GM21526 (cell line): ENCODE measurements at regions not wholly inside any gene's neighbourhood (a gene's known extent, or its start where the extent isn't known, plus 50 kb on each side); places are given as distances from the start of the nearest gene placed in this dataset.
"Not testable (repeated sequence)": the region's sequence is repeated elsewhere in the genome, so short reads cannot be mapped to it uniquely, and the experiment has no call there.

ENCODE experiments used
- ATAC-seq: cut with Tn5 transposase; IDR thresholded peaks from one replicate; pipeline ENCODE4 v1.9.1; 2021; ENCODE audit warnings: moderate library complexity; ENCODE audit not compliant: unreplicated experiment, low FRiP score

GRCh38 chr16:63171545-63171944 is 1135.3 kb upstream of the CDH8 start:
- no peak for ATAC-seq

DNA sequence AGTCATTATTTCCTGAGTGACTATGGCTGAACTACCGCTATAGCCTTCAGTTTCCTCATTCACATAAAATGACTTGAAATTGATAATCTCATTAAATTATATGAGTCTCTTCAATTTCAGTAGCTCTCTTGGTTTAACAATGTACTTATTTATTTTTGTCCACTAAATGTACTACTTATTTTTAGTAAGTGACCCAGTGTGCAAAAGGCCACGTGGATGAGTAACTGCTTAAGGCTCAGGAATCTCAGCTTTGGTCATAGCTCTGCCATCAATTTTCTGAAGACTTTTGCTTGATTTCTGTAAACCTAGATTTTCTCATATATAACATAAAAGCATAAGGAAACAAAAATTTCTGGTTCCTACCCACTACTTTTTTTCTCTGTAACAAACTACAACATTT is 1132.9 kb upstream of the CDH8 start:
- ATAC-seq = no peak

DNA sequence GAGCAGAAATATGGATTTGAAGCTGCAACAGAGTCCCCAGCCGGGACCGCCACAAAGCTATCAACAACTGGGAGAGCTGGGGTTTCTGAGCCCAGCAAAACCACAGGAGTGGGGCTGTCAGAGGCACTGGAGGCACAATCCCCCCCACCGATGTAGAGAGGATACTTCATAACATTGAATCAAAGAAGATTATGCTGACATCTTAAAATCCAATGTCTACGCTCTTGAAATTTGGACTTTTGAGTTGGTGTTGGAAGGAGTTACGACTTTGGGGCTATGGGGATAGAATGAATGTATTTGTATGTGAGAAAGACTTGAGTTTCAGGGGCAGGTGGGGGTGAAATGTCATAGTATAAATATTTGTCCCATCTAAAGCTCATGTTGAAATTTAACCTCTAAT is 1121.6 kb upstream of the CDH8 start:
- no peak for ATAC-seq

GRCh38 chr16:63146251-63146650 is 1110.0 kb upstream of the CDH8 start:
- ATAC-seq = no peak

DNA sequence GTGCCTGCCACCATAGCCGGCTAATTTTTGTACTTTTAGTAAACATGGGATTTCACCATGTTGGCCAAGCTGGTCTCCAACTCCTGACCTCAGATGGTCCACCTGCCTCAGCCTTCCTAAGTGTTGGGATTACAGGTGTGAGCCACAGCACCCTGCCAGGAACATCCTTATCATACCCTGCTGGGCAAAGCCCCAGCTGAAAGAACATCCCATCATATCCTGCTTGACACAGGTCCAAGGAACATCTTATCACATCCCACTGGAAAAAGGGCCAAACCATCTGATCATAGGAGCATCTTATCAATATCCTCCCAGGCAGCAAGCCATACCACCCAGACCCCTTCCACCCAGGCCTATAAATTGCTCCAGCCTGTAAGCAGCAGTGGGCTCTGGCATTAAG is 1109.2 kb upstream of the CDH8 start:
- ATAC-seq = no peak

- no peak for ATAC-seq
These were observed 1098.8 kb upstream of the CDH8 start for GRCh38 chr16:63135069-63135468.

DNA sequence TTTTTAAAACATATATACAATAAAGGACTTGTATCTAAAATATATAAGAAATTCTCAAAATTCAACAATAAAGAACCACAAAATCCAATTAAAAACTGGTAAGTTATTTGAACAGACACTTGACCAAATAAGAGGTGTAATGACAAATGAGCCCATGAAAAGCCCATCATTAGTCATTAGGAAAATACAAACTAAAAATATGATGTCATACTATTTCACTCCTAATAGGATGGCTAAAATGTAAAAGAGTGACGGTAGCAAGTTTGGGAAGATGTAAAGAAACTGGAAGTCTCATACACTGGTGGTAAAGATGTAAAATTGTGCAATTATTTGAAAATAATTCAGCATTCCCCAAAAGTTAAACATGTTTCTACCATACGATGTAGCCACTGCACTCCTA is 1095.3 kb upstream of the CDH8 start:
- ATAC-seq = no peak

GRCh38 chr16:63130942-63131341 is 1094.7 kb upstream of the CDH8 start:
- ATAC-seq = no peak

- ATAC-seq = no peak
These were observed 1093.3 kb upstream of the CDH8 start for GRCh38 chr16:63129411-63130125.

DNA sequence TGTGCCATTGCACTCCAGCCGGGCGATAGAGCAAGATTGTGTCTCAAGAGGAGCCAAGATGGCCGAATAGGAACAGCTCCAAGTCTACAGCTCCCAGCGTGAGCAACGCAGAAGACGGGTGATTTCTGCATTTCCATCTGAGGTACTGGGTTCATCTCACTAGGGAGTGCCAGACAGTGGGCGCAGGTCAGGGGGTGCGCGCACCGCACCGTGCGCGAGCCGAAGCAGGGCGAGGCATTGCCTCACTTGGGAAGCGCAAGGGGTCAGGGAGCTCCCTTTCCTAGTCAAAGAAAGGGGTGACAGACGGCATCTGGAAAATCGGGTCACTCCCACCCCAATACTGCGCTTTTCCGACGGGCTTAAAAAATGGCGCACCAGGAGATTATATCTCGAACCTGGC is 1083.7 kb upstream of the CDH8 start:
- not testable (repeated sequence) for ATAC-seq

DNA sequence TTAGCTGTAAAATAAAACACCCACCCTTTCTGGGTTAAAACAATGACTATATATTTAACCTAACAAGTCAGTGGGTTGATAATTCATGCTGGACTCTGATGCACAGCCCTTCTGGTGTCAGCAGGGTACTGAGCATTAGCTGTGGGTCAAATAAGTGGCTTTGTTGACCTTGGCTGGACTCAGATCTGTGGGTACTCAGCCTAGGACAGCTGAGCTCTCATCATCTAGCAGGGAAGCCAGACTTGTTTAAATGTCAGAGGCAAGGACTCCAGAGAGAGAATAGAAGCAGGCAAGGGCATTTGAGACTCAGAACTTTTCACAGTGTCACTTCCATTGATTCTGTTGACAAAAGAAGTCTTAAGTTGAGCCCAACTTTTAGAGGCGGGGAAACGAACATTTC is 1063.8 kb upstream of the CDH8 start:
- ATAC-seq = no peak

DNA sequence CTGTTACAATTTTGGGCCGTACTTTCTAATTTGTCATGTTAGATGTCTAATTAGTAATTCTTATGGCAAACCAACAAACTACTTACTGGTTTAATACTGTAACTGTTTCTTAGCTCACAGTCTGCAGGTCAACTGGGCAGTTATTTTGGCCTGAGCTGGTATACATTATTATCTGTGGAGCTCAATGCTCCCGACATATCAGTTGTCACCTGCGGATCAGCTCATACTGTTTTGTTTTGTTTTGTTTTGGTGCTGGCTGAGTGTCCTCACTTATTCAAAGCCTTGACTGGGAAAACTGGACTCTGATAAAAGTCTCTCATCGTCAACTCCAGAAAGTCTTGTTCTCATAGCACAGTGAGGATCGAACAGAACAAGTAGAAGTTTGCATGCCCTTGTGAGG is 1060.6 kb upstream of the CDH8 start:
- no peak for ATAC-seq

DNA sequence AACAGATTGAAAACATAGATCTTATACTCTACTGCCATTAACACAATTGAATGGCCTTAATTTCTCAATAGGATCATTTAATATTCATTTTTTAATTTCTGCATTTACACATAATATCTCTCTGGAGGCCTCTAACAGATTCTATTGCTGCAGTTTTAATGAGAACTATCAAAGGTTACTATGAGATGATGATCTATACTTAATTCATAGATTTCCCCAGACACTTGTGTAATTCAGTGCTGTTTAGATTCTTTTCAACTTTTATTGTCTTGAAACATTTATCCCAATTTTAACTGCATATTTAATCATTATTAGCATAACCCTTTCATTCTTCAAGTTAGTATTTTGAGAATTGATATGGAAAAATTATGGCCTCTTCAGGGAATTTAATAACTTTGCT is 1056.5 kb upstream of the CDH8 start:
- ATAC-seq = no peak

GRCh38 chr16:63082101-63082500 is 1045.9 kb upstream of the CDH8 start:
- ATAC-seq = no peak

- no peak for ATAC-seq
These were observed 1044.5 kb upstream of the CDH8 start for GRCh38 chr16:63080746-63081145.

- no peak for ATAC-seq
These were observed 1032.8 kb upstream of the CDH8 start for GRCh38 chr16:63069047-63069446.

DNA sequence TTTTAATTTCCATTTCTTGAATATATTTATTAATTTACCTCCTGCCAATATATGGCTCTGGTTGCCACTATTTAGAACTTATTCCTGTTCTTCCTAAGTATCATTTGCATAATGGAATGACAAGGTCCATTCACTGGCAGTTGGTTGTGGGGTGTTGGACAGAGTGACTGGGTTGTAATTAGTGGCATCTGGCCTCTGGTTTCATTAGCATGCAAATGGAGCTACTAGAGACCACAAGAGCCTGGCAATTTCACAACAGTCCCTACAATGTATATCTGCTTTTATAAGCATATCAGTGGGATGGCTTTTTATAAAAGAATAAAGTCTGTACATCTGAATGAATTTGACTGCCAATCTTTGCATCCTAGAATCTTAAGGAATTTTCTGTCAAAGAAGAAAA is 1030.9 kb upstream of the CDH8 start:
- ATAC-seq = no peak

GRCh38 chr16:63066552-63066951 is 1030.3 kb upstream of the CDH8 start:
- ATAC-seq = no peak

DNA sequence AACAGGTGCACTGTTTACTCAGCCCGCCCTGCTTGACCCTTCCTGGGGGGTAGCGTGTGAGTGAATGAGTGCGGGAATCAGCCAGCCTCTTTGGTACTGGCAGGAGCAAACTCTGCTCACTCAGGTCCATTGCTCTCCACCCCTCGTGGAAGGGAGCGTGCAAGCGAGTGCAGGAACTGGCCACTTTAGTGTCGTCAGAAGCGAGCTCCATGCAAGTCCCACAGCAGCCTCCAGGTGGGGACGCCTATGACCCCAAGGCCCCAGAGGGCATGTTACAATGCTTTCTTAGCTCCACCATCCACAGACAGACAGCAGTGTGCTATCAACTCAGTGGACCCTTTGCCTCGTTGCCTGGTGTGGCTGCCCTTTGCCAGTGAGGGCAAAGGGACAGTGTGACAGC is 1025.1 kb upstream of the CDH8 start:
- ATAC-seq = no peak

DNA sequence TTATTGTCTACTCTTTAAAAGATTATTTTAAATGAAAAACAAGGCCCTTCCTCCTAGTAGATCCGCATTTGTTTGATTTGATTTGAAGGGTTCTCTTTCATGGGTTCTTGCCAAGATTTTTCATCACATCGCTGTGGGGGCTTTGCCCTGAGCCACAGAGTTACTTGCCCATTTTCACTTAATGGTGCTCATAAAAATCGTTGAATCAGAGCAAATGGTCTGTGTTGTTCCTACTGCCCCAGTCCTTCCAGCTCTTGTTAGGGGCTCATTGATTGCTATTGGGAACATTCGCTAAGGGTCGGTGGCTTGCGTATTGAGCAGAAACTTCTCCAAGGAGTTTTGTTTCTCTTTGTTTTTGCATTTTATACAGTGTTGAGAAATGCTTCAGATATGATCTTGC is 1023.4 kb upstream of the CDH8 start:
- no peak for ATAC-seq

DNA sequence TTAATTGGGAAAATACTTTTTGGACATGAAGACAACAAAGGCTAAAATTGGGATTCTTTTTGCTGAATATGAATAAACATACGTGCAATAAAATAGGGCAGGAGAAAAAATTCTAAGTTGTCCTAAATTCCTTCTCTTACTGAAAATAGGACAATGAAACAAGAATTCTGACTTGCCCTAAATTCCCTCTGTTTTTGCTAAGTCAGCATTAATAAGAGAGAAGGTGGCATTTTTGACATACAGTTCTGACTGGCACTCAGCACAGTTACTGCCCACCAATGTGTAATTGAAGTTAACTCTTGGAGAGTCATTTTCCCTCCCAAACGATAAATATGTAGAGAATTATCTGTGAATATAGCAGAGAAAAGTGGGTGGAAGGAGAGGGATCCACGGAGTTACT is 1021.1 kb upstream of the CDH8 start:
- ATAC-seq = no peak

GRCh38 chr16:63050391-63050790 is 1014.2 kb upstream of the CDH8 start:
- ATAC-seq = no peak
